ENCODE measurements at regions not wholly inside any gene's neighbourhood (a gene's known extent, or its start where the extent isn't known, plus 50 kb on each side); places are given as distances from the start of the nearest gene placed in this dataset.

Small RNA genes lying in the stretch of these regions (small RNA-seq; reads per million reads assigned to genes)
- 0 reads per million in 6 experiments for gene AL355298.1
